Loucy (cell line): ENCODE measurements at regions not wholly inside any gene's neighbourhood (a gene's known extent, or its start where the extent isn't known, plus 50 kb on each side); places are given as distances from the start of the nearest gene placed in this dataset.

Source experiments
- H2AFZ ChIP-seq: fragments of 200-600 bp; sonication (generic); 2 replicates; pipeline ENCODE4 v1.6.0; 2016; ENCODE audit warnings: antibody characterized with exemption, mild to moderate bottlenecking, low read length, moderate library complexity
- H3F3A ChIP-seq: fragments of 200-600 bp; 2 replicates; pipeline ENCODE4 v1.6.0; 2016; ENCODE audit warnings: antibody characterized with exemption, low read depth, mild to moderate bottlenecking
- H3K27me3 ChIP-seq: fragments of 200-600 bp; sonication (generic); 2 replicates; pipeline ENCODE4 v1.6.1; 2014; ENCODE audit warnings: low read length, mild to moderate bottlenecking; ENCODE audit not compliant: insufficient read depth, poor library complexity, severe bottlenecking
- H3K36me3 ChIP-seq: fragments of 200-600 bp; sonication (generic); 2 replicates; pipeline ENCODE4 v1.6.1; 2016; ENCODE audit warnings: low read length; ENCODE audit not compliant: insufficient read depth
- H3K4me1 ChIP-seq: fragments of 200-600 bp; sonication (generic); 2 replicates; pipeline ENCODE4 v1.5.1; 2014; ENCODE audit warnings: low read length, mild to moderate bottlenecking; ENCODE audit not compliant: insufficient read depth, poor library complexity, severe bottlenecking
- H3K4me2 ChIP-seq: fragments of 200-600 bp; sonication (generic); 2 replicates; pipeline ENCODE4 v1.6.0; 2014; ENCODE audit warnings: antibody characterized with exemption, low read length, low read depth, mild to moderate bottlenecking; ENCODE audit not compliant: poor library complexity, severe bottlenecking
- H3K4me3 ChIP-seq: fragments of 200-600 bp; sonication (generic); 2 replicates; pipeline ENCODE4 v1.5.1; 2014; ENCODE audit warnings: low read length, mild to moderate bottlenecking, mixed read lengths; ENCODE audit not compliant: poor library complexity, severe bottlenecking
- H3K79me2 ChIP-seq: fragments of 200-600 bp; sonication (generic); 2 replicates; pipeline ENCODE4 v1.6.1; 2014; ENCODE audit warnings: low read length; ENCODE audit not compliant: insufficient read depth
- H3K9ac ChIP-seq: fragments of 200-600 bp; sonication (generic); 2 replicates; pipeline ENCODE4 v1.6.0; 2014; ENCODE audit warnings: mild to moderate bottlenecking, low read depth, low read length, moderate library complexity; ENCODE audit not compliant: poor library complexity, severe bottlenecking
- H3K9me2 ChIP-seq: fragments of 200-600 bp; sonication (generic); replicated peaks from 2 replicates; pipeline ENCODE4 v1.6.1; 2016; ENCODE audit warnings: low read depth, low read length, mixed read lengths
- H3K9me3 ChIP-seq: fragments of 200-600 bp; sonication (generic); 2 replicates; pipeline ENCODE4 v1.6.1; 2014; ENCODE audit warnings: mild to moderate bottlenecking, antibody characterized with exemption, low read length, low read depth; ENCODE audit not compliant: insufficient read depth
- H4K20me1 ChIP-seq: fragments of 200-600 bp; sonication (generic); 2 replicates; pipeline ENCODE4 v1.6.0; 2014; ENCODE audit warnings: antibody characterized with exemption, low read length, mild to moderate bottlenecking; ENCODE audit not compliant: insufficient read depth, poor library complexity, severe bottlenecking
- EZH2phosphoT487 ChIP-seq: fragments of 200-600 bp; IDR thresholded peaks from 2 replicates; pipeline ENCODE4 v1.6.1; 2018; ENCODE audit warnings: antibody characterized with exemption, mild to moderate bottlenecking, moderate library complexity, borderline replicate concordance
- TF ChIP-seq, protein P1 (sequence below): fragments of 200-600 bp; sonication (generic); conservative IDR thresholded peaks from 2 replicates; pipeline ENCODE4 v1.5.1; 2014; ENCODE audit warnings: mild to moderate bottlenecking, antibody characterized with exemption, low read length

DNA sequence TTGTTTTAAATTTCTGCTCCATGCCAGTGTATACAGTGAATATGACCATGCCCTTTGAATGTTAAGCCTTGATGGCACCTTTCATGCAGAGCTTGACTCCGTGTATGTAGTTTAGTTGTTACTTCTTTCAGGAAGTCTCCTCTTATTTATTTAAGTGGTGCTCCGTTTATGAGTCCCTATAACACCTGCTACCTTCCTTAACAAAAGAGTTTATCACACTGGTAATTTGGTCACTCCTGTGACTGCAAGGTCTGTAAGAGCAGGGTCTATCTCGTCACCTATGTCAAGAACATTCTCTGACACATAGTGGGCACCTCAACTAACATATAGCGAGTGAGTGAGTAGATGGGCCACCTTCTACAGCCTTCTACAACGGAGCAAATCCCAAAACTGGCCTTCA, 152.5 kb downstream of the CCDC34 start:
- Histone ChIP-seq H3K36me3 (no peaks in the 10 kb centered on the region), H3K4me2 (no peak overlapping the region), H3K79me2 (no peaks in the 10 kb centered on the region), H3K27me3 (no peaks in the 10 kb centered on the region), H3K9me3 (no peaks in the 10 kb centered on the region), H3K9me2 (no peaks in the 10 kb centered on the region), H3K4me1 (peaks cover 9% of the 10 kb centered on the region), H3K9ac (no peak overlapping the region), H3K4me3 (no peak overlapping the region), H3F3A (no peaks in the 10 kb centered on the region), H2AFZ (no peak overlapping the region), H4K20me1 (no peaks in the 10 kb centered on the region)
- TF ChIP-seq EZH2phosphoT487, result no peak
- TF ChIP-seq, protein P1, sequence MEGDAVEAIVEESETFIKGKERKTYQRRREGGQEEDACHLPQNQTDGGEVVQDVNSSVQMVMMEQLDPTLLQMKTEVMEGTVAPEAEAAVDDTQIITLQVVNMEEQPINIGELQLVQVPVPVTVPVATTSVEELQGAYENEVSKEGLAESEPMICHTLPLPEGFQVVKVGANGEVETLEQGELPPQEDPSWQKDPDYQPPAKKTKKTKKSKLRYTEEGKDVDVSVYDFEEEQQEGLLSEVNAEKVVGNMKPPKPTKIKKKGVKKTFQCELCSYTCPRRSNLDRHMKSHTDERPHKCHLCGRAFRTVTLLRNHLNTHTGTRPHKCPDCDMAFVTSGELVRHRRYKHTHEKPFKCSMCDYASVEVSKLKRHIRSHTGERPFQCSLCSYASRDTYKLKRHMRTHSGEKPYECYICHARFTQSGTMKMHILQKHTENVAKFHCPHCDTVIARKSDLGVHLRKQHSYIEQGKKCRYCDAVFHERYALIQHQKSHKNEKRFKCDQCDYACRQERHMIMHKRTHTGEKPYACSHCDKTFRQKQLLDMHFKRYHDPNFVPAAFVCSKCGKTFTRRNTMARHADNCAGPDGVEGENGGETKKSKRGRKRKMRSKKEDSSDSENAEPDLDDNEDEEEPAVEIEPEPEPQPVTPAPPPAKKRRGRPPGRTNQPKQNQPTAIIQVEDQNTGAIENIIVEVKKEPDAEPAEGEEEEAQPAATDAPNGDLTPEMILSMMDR, result no peak

DNA sequence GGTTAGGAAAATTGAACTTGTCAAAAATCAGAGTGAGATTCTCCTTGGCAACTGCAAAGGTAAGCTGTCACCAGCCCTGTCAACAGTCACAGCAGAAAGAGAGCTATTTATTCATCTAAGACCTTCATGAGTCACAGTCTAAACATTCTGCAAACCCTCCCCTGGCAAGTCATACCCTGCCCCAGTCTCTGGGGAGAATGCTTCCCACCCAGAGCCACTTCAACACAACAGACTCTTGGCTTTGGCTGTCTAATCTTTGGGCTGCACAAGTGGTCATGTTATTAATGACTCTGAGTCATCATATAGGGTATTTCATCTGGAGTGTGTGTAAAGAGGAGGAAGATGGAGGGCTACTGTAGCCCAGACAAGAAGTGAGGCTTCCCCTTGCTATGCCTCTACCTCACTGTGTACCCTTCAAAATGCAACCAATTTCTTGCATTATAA, 153.4 kb downstream of the CCDC34 start:
- Histone ChIP-seq H3K9me3 (no peaks in the 10 kb centered on the region), H3F3A (no peaks in the 10 kb centered on the region), H3K27me3 (no peaks in the 10 kb centered on the region), H2AFZ (no peak overlapping the region), H3K4me2 (no peak overlapping the region), H3K4me3 (no peak overlapping the region), H3K4me1 (peaks cover 9% of the 10 kb centered on the region), H3K36me3 (no peaks in the 10 kb centered on the region), H3K9me2 (no peaks in the 10 kb centered on the region), H3K9ac (no peak overlapping the region), H3K79me2 (no peaks in the 10 kb centered on the region), H4K20me1 (no peaks in the 10 kb centered on the region)
- TF ChIP-seq, protein P1, result no peak
- no peak for TF ChIP-seq EZH2phosphoT487

DNA sequence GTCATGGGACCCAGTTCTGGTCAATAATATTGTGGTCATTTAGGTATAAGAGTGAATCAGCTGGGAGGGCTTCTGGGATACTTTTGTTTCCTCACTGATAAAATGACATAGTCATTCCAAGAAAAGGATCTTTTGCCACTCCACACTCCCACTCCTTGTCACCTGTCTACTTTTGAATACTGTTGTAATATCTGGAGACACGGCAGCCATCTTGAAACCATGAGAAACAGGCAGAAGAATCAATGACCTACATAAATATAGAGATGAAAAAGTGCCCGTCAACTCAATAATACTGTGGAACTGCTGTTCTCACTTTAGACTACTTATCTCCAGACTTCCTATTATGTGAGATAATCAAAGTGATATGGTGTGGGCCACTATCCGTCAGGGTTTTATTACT, 154.2 kb downstream of the CCDC34 start:
- TF ChIP-seq EZH2phosphoT487, result no peak
- TF ChIP-seq, protein P1, result no peak
- Histone ChIP-seq H3K79me2 (no peaks in the 10 kb centered on the region), H3K4me3 (no peak overlapping the region), H2AFZ (no peak overlapping the region), H3F3A (no peaks in the 10 kb centered on the region), H3K9me2 (no peaks in the 10 kb centered on the region), H4K20me1 (no peaks in the 10 kb centered on the region), H3K27me3 (no peaks in the 10 kb centered on the region), H3K9me3 (no peaks in the 10 kb centered on the region), H3K9ac (no peak overlapping the region), H3K4me1 (peaks cover 9% of the 10 kb centered on the region), H3K36me3 (no peaks in the 10 kb centered on the region), H3K4me2 (no peak overlapping the region)
